HK-2 (cell line): ENCODE measurements at regions not wholly inside any gene's neighbourhood (a gene's known extent, or its start where the extent isn't known, plus 50 kb on each side); places are given as distances from the start of the nearest gene placed in this dataset.

Source experiments
- DNase-seq: peaks from one replicate; pipeline ENCODE4 v3.0.0-alpha.2; 2018; ENCODE audit not compliant: unreplicated experiment

GRCh38 chr3:78516937-78517336 lies 1250.9 kb downstream of the ROBO1 start:
- no peak for DNase-seq

GRCh38 chr3:78517965-78518364 lies 1249.8 kb downstream of the ROBO1 start:
- DNase-seq, result no peak

- no peak for DNase-seq
Measured at GRCh38 chr3:78519281-78519680, 1248.5 kb downstream of the ROBO1 start.

- DNase-seq, result no peak
Measured at GRCh38 chr3:78529601-78530000, 1238.2 kb downstream of the ROBO1 start.

- no peak for DNase-seq
Measured at GRCh38 chr3:78540485-78540884, 1227.3 kb downstream of the ROBO1 start.

- no peak for DNase-seq
Measured at GRCh38 chr3:78545827-78546226, 1222.0 kb downstream of the ROBO1 start.
